H1 (cell line): ENCODE measurements at regions not wholly inside any gene's neighbourhood (a gene's known extent, or its start where the extent isn't known, plus 50 kb on each side); places are given as distances from the start of the nearest gene placed in this dataset.

Source experiments
- CTCF ChIP-seq, 3 experiments: IDR thresholded peaks; 1 replicate in 2 of 3; 2 replicates in 1 of 3; pipeline versions ENCODE4 v1.5.1 to v1.6.1; 2011; ENCODE audit warnings: low read length in 3 of 3, mild to moderate bottlenecking in 3 of 3, inconsistent platforms in 2 of 3, low read depth in 1 of 3, moderate library complexity in 1 of 3; ENCODE audit not compliant: insufficient read depth in 1 of 3; ENCODE audit errors: control extremely low read depth in 1 of 3
- JUND ChIP-seq: IDR thresholded peaks from 2 replicates; pipeline ENCODE4 v1.6.1; 2011; ENCODE audit warnings: mild to moderate bottlenecking, improper control_type of control experiment, low read length
- POLR2A ChIP-seq, 2 experiments: IDR thresholded peaks; 1 replicate in 1 of 2; 2 replicates in 1 of 2; pipeline ENCODE4 v1.6.1; 2011; ENCODE audit warnings: low read depth in 2 of 2, low read length in 2 of 2, mild to moderate bottlenecking in 2 of 2; ENCODE audit errors: control extremely low read depth in 1 of 2
- RBBP5 ChIP-seq: IDR thresholded peaks from 2 replicates; pipeline ENCODE4 v1.7.1; 2012; ENCODE audit warnings: low read depth, mild to moderate bottlenecking, inconsistent platforms, low read length, moderate library complexity, borderline replicate concordance
- SIX5 ChIP-seq: IDR thresholded peaks from 2 replicates; pipeline ENCODE4 v1.6.1; 2011; ENCODE audit warnings: mild to moderate bottlenecking, low read depth, low read length
- SP1 ChIP-seq: IDR thresholded peaks from 2 replicates; pipeline ENCODE4 v1.6.1; 2011; ENCODE audit warnings: low read depth, low read length
- TAF1 ChIP-seq: IDR thresholded peaks from 2 replicates; pipeline ENCODE4 v1.6.1; 2011; ENCODE audit warnings: mild to moderate bottlenecking, low read depth, low read length
- TEAD4 ChIP-seq: IDR thresholded peaks from 2 replicates; pipeline ENCODE4 v1.6.1; 2012; ENCODE audit warnings: low read depth, low read length, inconsistent platforms, mixed read lengths

- no peak for TF ChIP-seq TEAD4
- TF ChIP-seq CTCF (IDR thresholded peaks at IDR 0.05; ENCODE audit: control extremely low read depth in 1 of 3, insufficient read depth in 1 of 3, low read depth in 1 of 3, low read length in 3 of 3): no peak
- TF ChIP-seq RBBP5: no peak
- no peak for TF ChIP-seq SP1
- TF ChIP-seq TAF1: no peak
- no peak for TF ChIP-seq POLR2A (IDR thresholded peaks at IDR 0.05; ENCODE audit: control extremely low read depth in 1 of 2, low read depth in 2 of 2, low read length in 2 of 2)
- no peak for TF ChIP-seq SIX5
- TF ChIP-seq JUND: no peak
Measured at GRCh38 chr7:116423499-116423898, 76.0 kb upstream of the CAV2 start.
